ENCODE measurements at regions not wholly inside any gene's neighbourhood (a gene's known extent, or its start where the extent isn't known, plus 50 kb on each side); places are given as distances from the start of the nearest gene placed in this dataset.

DNA sequence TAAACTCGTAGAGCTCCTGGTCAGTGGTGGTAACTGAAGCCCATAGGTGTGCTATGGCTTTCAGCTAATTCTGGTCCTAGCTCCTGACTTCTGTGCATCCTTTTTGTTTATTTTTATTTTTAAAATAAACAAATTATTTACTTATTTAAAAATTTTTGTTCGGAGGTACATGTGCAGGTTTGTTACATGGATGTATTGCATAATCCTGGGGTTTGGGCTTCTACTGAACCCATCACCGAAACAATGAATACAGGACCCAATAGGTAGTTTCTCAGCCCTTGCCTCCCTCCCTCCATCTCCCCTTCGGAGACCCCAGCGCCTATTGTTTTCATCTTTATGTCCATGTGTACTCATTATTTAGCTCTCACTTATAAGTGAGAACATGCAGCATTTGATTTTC is 143.8 kb downstream of the URB2 start:
- H3K9me3 ChIP-seq, result no peaks in the 10 kb centered on the region
- in situ Hi-C loops (cut with MboI; ENCODE audit: low pct_ligation_motif_present in 1 of 4, low pct_unique_long_range_greater_than_20kb in 1 of 4, low sequenced_read_pairs in 3 of 4), result no loop called here
- intact Hi-C loops (cut with DNase I; ENCODE audit: low total_unique reads), result no loop called here
- H3K27ac ChIP-seq, result no peak overlapping the region
- no peak for TF ChIP-seq POLR2A (IDR thresholded peaks at IDR 0.05)
- TF ChIP-seq, protein P1, sequence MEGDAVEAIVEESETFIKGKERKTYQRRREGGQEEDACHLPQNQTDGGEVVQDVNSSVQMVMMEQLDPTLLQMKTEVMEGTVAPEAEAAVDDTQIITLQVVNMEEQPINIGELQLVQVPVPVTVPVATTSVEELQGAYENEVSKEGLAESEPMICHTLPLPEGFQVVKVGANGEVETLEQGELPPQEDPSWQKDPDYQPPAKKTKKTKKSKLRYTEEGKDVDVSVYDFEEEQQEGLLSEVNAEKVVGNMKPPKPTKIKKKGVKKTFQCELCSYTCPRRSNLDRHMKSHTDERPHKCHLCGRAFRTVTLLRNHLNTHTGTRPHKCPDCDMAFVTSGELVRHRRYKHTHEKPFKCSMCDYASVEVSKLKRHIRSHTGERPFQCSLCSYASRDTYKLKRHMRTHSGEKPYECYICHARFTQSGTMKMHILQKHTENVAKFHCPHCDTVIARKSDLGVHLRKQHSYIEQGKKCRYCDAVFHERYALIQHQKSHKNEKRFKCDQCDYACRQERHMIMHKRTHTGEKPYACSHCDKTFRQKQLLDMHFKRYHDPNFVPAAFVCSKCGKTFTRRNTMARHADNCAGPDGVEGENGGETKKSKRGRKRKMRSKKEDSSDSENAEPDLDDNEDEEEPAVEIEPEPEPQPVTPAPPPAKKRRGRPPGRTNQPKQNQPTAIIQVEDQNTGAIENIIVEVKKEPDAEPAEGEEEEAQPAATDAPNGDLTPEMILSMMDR (IDR thresholded peaks at IDR 0.05), result no peak
- no peak for TF ChIP-seq POLR2AphosphoS5 (IDR thresholded peaks at IDR 0.05)
- no peak for TF ChIP-seq EP300 (IDR thresholded peaks at IDR 0.05; ENCODE audit: low read depth)
- H3K4me3 ChIP-seq, result no peak overlapping the region
- WGBS, 2 donors (ENCODE audit: low coverage in 1 of 2), result 79 to 82% methylated on average over 4 to 5 of the region's 5 CpGs
- no peaks in the 10 kb centered on the region for H3K36me3 ChIP-seq
- no peak for DNase-seq
- H3K27me3 ChIP-seq, result no peaks in the 10 kb centered on the region
- no peaks in the 10 kb centered on the region for H3K4me1 ChIP-seq

DNA sequence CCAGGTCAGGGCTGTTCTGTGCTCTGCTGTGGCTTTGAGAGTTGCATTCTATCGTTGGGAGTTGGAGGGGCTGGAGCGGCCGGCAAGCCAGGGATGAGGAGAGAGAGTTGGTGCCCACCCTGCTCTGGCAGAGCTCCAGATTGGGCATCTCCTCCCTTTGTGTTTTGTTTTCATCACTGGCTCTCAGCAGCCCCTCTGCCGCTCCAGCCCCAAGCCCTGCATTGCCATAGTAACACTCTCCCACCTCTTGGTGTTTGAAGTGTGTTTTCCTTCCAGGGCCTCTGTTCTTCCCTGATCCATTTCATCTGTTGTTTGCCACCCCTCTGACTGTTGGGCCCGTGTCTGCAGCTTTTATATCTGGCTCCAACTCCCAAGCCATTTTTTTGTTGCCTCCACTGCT is 152.7 kb downstream of the URB2 start:
- Histone ChIP-seq H3K4me1 (no peaks in the 10 kb centered on the region), H3K9me3 (no peaks in the 10 kb centered on the region), H3K4me3 (no peak overlapping the region), H3K36me3 (no peaks in the 10 kb centered on the region), H3K27ac (no peak overlapping the region), H3K27me3 (no peaks in the 10 kb centered on the region)
- in situ Hi-C loops (cut with MboI; ENCODE audit: low pct_ligation_motif_present in 1 of 4, low pct_unique_long_range_greater_than_20kb in 1 of 4, low sequenced_read_pairs in 3 of 4), result no loop called here
- intact Hi-C loops (cut with DNase I; ENCODE audit: low total_unique reads), result no loop called here
- TF ChIP-seq POLR2A (IDR thresholded peaks at IDR 0.05) (no peak), EP300 (IDR thresholded peaks at IDR 0.05; ENCODE audit: low read depth) (no peak), POLR2AphosphoS5 (IDR thresholded peaks at IDR 0.05) (no peak)
- TF ChIP-seq, protein P1 (IDR thresholded peaks at IDR 0.05), result no peak
- DNase-seq, result no peak
- WGBS, 2 donors (ENCODE audit: low coverage in 1 of 2), result 38 to 66% methylated on average over 1 to 5 of the region's 5 CpGs

DNA sequence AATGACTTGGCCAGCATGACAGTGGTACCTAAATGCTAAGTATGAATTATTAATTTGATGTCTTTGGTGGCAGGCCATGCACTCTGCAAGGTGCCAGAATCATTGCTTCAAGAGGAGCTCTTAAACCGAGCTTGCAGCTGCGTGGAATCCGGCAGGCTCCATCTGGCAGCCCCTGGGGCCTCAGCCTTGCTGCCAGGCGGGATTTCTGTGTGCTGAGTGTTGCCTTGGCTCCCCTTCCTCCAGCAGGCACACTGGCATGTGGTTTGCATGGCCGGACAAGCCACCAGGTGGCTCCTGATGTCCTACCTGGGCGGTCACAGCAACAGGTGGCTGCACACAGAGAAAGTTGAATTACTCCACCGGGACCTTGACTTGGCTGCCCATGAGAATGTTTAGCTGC is 155.4 kb downstream of the URB2 start:
- Histone ChIP-seq H3K27ac (no peak overlapping the region), H3K4me3 (no peak overlapping the region), H3K9me3 (no peaks in the 10 kb centered on the region), H3K36me3 (no peaks in the 10 kb centered on the region), H3K27me3 (no peaks in the 10 kb centered on the region), H3K4me1 (peaks cover 0 to 3% (median 0%) of the 10 kb centered on the region in 4 donors)
- DNase-seq, result peak; percentile 50
- 51% methylated on average over 7 of the region's 7 CpGs; no CpG with 5 or more reads in 1 of the 2 donors for WGBS, 2 donors (ENCODE audit: low coverage in 1 of 2)
- in situ Hi-C loops (cut with MboI; ENCODE audit: low pct_ligation_motif_present in 1 of 4, low pct_unique_long_range_greater_than_20kb in 1 of 4, low sequenced_read_pairs in 3 of 4) (no loop called here), intact Hi-C loops (cut with DNase I; ENCODE audit: low total_unique reads) (no loop called here)
- TF ChIP-seq, protein P1 (IDR thresholded peaks at IDR 0.05), result peak in 4 of 5 experiments; percentile 39 to 60 (median 40)
- TF ChIP-seq POLR2A (IDR thresholded peaks at IDR 0.05), result no peak

DNA sequence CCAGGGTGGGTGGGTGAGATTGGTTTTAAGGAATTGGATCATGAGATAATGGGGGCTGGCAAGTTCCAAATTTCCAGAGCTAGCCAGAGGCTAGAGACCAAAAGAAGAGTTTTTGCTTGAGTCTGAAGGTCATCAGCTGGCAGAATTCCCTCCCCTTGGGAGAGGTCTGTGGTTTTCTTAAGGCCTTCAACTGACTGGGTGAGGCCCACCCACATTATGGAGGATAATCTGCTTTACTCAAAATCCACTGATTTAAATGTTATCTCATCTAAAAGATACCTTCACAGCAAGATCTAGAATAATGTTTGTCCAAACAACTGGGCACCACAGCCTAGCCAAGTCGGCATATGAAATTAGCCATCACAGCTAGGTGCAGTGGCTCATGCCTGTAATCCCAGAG is 156.4 kb downstream of the URB2 start:
- intact Hi-C loops (cut with DNase I; ENCODE audit: low total_unique reads) (no loop called here), in situ Hi-C loops (cut with MboI; ENCODE audit: low pct_ligation_motif_present in 1 of 4, low pct_unique_long_range_greater_than_20kb in 1 of 4, low sequenced_read_pairs in 3 of 4) (no loop called here)
- peaks cover 0 to 3% (median 0%) of the 10 kb centered on the region in 4 donors for H3K4me1 ChIP-seq
- H3K36me3 ChIP-seq, result no peaks in the 10 kb centered on the region
- H3K4me3 ChIP-seq, result no peak overlapping the region
- no peak for DNase-seq
- no peak overlapping the region for H3K27ac ChIP-seq
- H3K27me3 ChIP-seq, result no peaks in the 10 kb centered on the region
- H3K9me3 ChIP-seq, result no peaks in the 10 kb centered on the region
- TF ChIP-seq POLR2AphosphoS5 (IDR thresholded peaks at IDR 0.05) (no peak), EP300 (IDR thresholded peaks at IDR 0.05; ENCODE audit: low read depth) (no peak)
- WGBS, 2 donors (ENCODE audit: low coverage in 1 of 2), result 92 to 100% methylated on average over 1 of the region's 1 CpG

DNA sequence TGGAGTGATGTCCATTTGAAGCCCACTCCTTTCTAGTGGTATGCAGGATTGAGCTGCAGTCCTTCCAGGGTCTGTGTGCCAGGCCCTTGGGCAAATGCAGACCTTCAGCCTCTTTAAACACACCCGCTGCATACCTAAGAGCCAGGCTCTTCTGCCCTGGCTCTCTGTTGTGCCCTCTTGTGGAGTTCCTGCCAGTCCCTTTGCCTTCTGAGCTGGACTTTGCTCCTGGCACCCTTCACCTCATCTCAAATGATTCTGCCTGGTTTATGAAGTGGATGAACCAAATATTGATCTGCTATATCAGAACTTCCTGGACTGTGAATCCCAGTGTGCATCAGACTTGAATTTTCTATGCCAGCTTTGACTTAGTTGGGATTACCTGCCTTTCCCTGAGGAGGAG is 158.8 kb downstream of the URB2 start:
- no peak overlapping the region for H3K4me3 ChIP-seq
- H3K9me3 ChIP-seq, result no peaks in the 10 kb centered on the region
- H3K27ac ChIP-seq, result no peak overlapping the region
- H3K27me3 ChIP-seq, result no peaks in the 10 kb centered on the region
- peaks cover 0 to 3% (median 0%) of the 10 kb centered on the region in 4 donors for H3K4me1 ChIP-seq
- H3K36me3 ChIP-seq, result no peaks in the 10 kb centered on the region
- TF ChIP-seq, protein P1 (IDR thresholded peaks at IDR 0.05), result peak in 3 of 5 experiments; percentile 23 to 48 (median 34)
- no peak for TF ChIP-seq POLR2A (IDR thresholded peaks at IDR 0.05)
- no peak for TF ChIP-seq EP300 (IDR thresholded peaks at IDR 0.05; ENCODE audit: low read depth)
- intact Hi-C loops (cut with DNase I; ENCODE audit: low total_unique reads) (no loop called here), in situ Hi-C loops (cut with MboI; ENCODE audit: low pct_ligation_motif_present in 1 of 4, low pct_unique_long_range_greater_than_20kb in 1 of 4, low sequenced_read_pairs in 3 of 4) (no loop called here)
- WGBS, 2 donors (ENCODE audit: low coverage in 1 of 2), result 90 to 100% methylated on average over 1 of the region's 1 CpG
- peak; percentile 39 for DNase-seq
